Mucosa of descending colon (tissue), 3 donors: ENCODE measurements at regions not wholly inside any gene's neighbourhood (a gene's known extent, or its start where the extent isn't known, plus 50 kb on each side); places are given as distances from the start of the nearest gene placed in this dataset.

Experiments
- ATAC-seq: fragments of 200-7000 bp; cut with Tn5 transposase; one replicate; pipeline ENCODE4 v1.9.1; 2020; ENCODE audit warnings: mild to moderate bottlenecking, moderate library complexity
- DNase-seq, 3 donors: peaks; one replicate each; pipeline ENCODE4 v3.0.0-alpha.2; 2020
- H3K36me3 ChIP-seq: fragments of 200-600 bp; one replicate; pipeline ENCODE4 v1.8.0; 2021; ENCODE audit warnings: low read depth, mild to moderate bottlenecking
- H3K4me1 ChIP-seq: fragments of 200-600 bp; one replicate; pipeline ENCODE4 v1.8.0; 2021; ENCODE audit warnings: low read depth, mild to moderate bottlenecking
- H3K4me3 ChIP-seq: fragments of 200-600 bp; one replicate; pipeline ENCODE4 v1.8.0; 2021; ENCODE audit warnings: mild to moderate bottlenecking
- H3K9me3 ChIP-seq: fragments of 200-600 bp; one replicate; pipeline ENCODE4 v1.8.0; 2021; ENCODE audit warnings: mild to moderate bottlenecking
- intact Hi-C, 2 donors: fragments of 100-400 bp; cut with DNase I in 1 of 2; cut with micrococcal nuclease in 1 of 2; formaldehyde crosslinking; loops; one replicate each; pipeline versions ENCODE4 v1.11.0 to v1.11.1; 2022; cut with DNase I, micrococcal nuclease
- TF ChIP-seq, protein P1 (sequence below): fragments of 200-600 bp; IDR thresholded peaks from one replicate; pipeline ENCODE4 v1.8.0; 2022; ENCODE audit warnings: antibody characterized with exemption, mild to moderate bottlenecking
- donor health status: DM: no; HTN: no; CAD: no; lungs with moderate emphysema.
- donor health status: DM: no; HTN: no; CAD: no.
- donor health status: DM: no; HTN: yes; CAD: no.

- intact Hi-C loops = no loop called here
Observed at GRCh38 chrY:7141477-7141876, 229.9 kb upstream of the AMELY start.

More at GRCh38 chrY:7141477-7141876, 229.9 kb upstream of the AMELY start:
- no peaks in the 10 kb centered on the region for H3K36me3 ChIP-seq
- ATAC-seq = no peak
- DNase-seq = no peak
- H3K9me3 ChIP-seq = no peaks in the 10 kb centered on the region
- TF ChIP-seq, protein P1, sequence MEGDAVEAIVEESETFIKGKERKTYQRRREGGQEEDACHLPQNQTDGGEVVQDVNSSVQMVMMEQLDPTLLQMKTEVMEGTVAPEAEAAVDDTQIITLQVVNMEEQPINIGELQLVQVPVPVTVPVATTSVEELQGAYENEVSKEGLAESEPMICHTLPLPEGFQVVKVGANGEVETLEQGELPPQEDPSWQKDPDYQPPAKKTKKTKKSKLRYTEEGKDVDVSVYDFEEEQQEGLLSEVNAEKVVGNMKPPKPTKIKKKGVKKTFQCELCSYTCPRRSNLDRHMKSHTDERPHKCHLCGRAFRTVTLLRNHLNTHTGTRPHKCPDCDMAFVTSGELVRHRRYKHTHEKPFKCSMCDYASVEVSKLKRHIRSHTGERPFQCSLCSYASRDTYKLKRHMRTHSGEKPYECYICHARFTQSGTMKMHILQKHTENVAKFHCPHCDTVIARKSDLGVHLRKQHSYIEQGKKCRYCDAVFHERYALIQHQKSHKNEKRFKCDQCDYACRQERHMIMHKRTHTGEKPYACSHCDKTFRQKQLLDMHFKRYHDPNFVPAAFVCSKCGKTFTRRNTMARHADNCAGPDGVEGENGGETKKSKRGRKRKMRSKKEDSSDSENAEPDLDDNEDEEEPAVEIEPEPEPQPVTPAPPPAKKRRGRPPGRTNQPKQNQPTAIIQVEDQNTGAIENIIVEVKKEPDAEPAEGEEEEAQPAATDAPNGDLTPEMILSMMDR = no peak
- no peak overlapping the region for H3K4me3 ChIP-seq
- no peaks in the 10 kb centered on the region for H3K4me1 ChIP-seq
